GM21515 (cell line): ENCODE measurements at regions not wholly inside any gene's neighbourhood (a gene's known extent, or its start where the extent isn't known, plus 50 kb on each side); places are given as distances from the start of the nearest gene placed in this dataset.

Experiments used
- ATAC-seq: cut with Tn5 transposase; IDR thresholded peaks from one replicate; pipeline ENCODE4 v1.9.1; 2021; ENCODE audit not compliant: unreplicated experiment

DNA sequence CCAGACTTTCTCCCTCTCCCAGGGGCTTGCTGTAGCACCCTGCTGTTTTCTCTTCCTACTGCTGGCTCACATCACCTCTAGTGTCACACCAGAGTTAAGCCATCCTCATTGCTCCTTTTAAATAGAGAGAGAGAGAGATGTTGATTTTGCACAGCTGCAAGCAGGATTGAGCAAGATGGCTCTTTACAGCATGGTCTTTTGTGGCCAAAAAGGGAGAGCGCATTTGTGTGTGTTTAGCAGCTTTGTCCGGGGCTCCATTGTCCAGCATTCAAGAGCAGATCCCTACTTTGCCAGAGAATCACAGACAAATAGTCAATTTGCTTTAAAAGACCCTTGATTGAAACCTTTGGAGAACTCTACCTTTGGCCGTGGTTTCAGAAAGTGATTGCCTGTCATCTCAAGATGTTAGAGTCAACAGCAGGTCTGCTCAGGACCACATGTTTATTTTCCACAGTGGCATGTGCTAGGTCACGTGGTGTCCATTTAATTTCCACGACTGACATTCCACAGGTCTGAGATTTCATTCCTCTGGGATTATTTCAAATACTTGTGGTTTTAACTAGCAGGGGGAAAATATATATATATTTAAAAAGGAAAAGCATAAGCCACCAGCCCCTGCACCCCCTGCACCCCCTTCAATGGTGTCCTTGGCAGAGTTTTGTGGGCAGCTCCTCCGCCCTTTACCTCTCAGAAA lies 359.9 kb upstream of the SLC14A2 start:
- no peak for ATAC-seq

DNA sequence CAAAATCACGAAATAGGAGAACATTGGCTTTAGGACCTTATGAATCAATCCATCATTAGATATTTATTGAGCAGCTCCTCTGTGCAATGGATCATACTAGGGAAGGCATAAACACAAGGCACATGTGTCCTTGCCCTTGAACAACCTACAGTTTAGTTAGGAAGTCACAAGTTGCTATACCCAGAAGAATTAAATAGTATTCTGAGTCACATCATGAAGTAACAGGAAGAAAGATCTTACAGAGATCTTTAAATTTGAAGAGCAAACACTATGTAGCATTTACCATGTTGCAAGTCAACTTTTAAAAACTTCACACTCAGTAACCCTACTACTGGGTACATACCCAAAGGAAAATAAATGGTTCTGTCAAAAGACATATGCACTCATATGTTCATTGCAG lies 355.2 kb upstream of the SLC14A2 start:
- ATAC-seq: no peak

DNA sequence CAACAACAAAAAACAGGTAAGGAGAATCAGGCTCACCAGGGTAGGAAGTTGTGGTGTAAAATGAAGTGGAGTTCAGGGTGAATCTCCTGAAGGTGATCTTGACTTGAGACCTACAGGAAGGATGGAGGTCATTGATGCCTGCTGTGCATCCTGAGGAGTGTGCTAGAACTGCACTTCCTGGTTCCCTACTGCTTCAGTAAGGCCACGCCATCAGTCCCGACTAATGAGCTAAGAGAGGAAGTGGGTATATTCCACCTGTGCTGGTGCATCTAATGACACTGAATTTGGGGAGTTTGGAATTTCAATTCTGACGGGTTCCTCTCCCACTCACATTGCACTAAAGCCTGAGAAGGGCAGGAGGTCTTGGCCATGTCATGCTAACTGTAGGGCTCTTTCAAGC lies 349.3 kb upstream of the SLC14A2 start:
- ATAC-seq: no peak

DNA sequence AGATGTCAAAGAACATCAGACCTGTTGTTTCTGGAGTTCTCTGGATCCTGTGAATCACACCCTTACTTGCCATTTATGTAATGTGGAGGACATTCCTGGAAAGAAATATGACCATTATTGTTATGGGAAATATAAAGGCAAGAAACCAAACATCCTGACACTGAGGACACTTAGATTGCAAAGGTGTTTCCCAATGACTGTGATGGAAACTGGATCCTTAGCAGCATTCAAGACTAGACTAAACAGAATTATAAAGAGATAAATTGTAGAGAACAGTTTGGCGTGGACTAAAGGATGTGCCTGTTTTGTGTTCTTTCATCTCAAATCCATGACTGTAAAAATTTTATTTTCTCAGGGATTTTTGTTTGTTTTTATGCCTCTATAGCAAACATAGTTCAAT lies 347.7 kb upstream of the SLC14A2 start:
- ATAC-seq: no peak

DNA sequence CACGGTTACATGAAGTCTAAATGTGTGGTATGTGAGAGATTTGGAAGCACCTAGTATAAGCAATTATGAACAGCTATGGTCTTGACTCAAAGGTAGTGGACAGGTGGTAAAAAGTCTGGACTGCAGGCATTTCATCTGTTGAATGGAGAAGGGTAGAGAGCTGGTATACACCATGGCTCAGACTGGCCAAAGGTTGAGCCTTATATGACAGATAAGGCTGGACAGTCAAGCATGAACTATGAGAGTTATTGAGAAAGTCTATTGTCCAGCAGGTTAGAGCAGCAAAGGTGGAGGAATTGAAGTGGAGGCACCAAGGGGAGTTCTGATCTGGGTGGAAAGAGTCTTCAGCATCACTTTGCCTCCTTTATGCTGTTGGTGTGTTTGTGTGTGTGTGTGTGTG lies 346.7 kb upstream of the SLC14A2 start:
- no peak for ATAC-seq

DNA sequence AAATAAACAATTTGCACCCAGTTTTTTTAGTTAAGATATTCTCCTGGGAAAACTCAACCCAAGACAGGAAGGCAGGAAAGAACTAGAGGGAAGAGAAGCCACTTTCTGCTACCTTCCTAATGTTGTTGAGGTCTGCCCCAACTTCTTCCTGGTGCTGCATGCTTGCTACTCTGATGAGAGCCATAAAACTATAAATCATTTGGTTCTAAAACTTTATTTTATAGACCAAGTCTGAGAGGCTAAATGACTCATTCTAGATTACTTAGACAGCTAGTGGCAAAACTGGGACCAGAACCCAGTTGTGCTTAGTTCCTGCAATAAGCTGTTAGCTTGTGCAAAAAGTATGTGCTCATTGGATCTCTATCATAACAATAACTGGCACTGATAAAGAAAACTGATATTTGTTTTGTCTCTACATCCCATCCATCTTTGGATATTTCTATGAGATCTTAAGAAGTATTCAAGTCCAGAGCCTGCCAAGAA lies 344.9 kb upstream of the SLC14A2 start:
- no peak for ATAC-seq

DNA sequence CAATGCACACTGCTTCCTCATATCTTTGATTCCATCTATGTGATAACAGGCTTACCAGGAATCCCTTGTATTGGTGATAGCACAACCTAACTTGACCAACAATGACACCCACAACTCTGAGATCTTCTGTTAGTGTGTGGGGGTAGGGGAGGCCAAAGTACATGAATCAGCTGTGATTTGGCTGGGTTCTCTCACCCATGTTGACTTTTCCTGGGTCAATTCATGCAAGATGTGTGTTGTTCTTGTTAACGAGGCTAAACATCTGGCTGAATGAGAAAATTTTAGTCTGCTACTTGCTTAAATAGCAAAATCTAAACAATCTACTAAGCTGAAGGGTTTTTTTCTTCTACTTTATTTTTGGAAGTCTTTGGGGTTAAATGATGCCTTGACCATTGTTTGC lies 341.2 kb upstream of the SLC14A2 start:
- no peak for ATAC-seq

DNA sequence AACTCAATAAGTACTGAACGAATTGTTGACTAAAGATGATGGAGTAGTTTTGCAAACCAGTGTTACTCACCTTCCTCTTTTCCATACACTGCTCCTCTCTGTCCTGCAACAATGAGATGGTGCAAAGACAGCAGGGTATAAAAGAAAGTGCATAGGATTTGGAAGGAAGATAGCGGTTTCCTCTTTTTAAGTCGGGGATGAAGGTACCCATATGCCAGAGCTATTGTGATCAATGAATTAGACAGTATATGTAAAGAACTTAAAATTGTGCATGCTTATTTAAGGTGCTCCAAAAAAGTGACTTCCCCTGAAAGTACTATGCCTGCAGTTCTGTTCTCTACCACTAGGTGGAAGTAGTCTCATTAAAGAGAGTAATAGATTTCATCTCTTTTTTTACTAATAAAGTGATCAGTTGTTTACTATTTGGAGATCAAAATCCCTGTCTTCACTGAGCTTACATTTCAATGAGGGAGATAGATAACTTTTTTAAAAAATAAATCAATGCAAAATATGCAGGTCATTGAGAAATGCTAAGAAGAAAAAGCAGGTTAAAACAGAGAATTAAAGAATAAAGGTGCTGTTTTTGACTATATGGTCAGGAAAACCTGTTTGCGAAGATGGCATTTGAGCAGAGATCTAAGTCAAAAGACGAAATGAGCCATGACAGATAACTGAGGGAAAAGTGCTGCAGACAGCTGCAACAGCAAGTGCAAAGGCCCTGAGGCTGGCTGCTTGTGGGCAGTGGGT lies 339.7 kb upstream of the SLC14A2 start:
- no peak for ATAC-seq

DNA sequence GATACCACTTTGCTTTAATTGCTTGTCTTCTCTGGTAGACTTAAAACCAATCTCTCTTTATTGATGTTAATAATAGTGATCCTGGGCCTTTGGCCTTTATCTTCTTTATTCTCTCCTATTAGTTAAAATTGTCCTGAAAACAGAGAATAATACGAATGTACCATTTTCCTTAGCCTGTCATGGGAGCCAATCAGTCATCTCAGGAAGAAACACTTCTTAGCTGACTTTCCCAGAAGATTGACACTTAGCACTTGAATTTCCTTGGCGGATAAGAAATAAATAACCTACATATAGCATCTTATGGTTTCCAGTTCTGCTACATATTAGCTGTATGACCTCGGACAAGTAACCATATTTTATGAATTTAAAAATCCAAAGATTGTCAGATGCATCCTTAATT lies 338.4 kb upstream of the SLC14A2 start:
- ATAC-seq: no peak

DNA sequence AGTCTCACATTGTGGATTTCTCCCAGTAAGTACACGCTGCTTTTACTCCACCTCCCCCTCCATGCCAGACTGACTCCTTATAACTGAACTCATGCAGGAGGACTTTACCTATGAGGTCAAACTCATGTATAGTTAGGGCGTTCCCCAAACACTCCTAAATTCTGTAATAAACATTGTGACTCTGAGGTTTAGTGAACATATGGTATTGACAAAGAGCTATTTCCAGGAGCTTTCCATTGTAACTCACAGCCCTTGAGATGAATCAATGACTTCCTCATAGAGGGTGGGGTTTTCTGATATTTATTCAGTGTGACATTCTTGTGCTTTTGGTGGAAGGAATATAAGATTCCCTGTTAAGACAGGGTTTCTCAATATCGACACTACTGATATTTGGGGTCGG lies 337.4 kb upstream of the SLC14A2 start:
- no peak for ATAC-seq

DNA sequence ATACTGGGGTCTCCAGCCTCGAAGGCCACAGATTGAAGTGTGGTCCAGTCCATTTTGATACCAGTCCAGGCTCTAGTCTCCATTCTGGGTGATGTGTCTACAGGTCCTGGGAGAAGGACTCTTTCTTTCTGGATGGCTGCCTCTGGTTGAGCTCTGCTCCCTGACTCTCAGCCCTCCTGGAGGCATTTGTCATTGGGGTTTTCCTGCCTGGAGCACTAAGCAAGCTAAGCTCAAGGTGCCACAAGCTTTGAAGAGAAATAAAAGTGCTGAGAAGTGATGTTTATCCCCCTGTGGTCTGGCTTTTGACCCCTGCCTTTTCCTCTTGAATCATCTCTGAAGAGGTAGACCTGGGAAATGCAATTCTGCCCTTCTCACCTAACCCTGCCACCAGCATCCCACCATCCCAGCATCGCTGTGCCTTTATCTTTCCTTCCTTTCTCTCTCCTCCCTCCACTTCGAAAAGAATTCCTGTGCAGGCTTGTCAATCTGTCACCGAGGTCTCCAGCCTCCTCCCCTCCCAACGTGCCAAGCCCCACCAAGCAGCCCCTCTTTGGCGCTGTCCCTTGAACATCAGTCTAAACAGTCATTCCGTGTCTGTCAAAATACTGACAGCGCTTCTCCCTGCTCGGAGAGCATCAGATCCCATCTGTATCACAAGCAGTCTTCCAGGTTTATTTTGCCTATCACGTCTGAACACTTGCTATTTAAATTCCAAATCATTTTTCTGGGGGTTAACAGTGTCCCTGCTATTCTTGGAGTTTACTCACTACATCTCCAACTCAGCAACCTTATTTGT lies 334.6 kb upstream of the SLC14A2 start:
- ATAC-seq: no peak

DNA sequence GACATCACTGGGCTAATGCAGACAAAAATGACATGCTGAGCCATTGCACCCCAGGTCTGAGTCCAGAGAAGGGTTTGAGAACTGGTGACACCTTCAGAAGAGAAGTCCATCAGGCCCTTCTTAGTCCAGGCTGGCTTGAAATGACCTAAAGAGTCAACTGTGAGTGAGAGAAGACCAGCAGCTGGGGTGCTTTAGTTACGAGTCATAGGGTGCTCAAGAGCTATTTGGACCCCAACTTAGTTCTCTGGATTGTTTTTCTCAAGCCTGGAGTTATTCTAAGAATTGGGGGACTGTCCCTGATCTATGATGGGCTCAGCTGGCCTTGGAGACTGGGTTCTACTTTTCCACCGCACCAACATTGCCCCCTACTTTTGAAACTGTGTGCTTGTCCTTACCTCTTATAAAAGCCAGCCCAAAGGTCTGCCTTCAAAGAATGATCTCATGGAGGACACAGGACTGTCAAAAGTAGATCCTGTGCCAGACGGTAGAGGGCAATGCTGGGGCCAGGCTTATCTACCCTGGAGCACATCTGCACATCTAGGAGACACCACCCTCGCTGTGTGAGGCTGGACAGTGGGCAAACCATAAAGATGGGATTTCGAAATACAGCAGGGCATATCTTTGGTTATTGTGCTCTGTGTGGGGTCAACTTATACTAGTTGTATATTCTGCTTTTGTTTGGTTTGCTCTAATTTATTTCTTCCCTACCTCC lies 333.0 kb upstream of the SLC14A2 start:
- ATAC-seq: no peak

DNA sequence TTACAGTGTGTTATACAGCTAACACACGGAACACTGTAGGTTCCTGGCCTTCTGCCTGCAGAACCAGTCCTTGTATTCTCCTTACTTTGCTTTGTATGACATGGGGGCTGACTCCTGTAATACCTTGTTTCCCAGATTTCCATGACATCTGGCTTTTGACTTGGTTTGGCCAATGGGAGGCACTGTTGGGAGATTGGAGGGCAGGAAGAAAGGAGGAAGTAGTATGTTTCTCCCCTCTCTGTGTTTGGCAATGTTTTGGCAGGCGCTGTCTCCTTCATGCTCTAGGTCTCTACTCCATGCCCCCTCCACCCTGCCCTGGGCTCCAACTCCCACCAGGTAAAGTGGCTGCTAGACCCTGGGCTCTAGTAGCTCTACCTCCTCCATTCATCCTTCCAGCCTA lies 331.1 kb upstream of the SLC14A2 start:
- ATAC-seq: no peak

DNA sequence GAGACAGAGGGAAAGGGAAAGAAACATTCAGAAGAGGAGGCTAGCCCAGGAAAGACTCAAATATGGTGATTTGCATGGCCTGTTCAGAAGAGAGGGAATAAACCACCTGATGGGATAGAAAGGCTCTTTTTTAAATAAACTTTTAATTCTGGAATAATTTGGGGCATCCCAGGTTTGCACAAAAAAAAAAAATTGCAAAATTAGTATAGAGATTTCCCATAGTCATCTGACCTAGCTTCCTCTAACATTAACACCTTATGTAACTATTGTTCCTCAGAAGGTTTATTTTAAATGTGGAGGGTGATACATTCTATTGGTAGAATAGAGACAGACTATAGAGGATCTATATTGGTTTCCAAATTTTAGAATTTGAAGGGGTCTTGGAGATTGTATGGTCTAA lies 330.4 kb upstream of the SLC14A2 start:
- ATAC-seq: no peak

DNA sequence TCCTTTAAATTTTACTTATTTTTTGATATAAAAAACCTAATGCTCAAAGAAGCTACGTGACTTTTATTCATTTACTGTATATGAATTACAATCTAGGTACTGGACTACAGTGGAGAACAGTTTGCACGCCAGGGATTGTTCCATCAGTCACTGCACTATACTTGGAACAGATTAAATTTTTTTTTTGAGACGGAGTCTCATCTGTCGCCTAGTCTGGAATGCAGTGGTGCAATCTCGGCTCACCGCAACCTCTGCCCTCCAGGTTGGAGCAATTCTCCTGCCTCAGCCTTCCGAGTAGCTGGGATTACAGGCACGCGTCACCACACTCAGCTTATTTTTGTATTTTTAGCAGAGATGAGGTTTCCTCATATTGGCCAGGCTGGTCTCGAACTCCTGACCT lies 330.0 kb upstream of the SLC14A2 start:
- ATAC-seq: no peak

DNA sequence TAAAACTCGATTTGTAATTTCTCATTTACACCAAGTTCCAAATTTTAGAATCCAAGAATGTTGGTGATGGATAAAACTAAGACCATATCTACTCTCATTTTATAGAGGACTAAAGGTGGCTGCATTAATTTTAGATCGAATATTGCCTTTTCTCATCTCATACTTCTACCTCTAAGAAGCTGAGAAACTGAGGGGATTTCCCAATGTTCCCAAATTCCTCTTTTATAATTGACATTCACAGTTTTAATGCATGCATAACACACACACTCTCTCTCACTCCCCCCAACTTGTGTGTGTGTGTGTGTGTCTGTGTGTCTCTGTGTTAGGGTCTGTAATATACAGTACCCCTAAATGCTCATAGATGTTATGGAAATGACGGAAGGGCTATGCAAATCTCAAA lies 328.8 kb upstream of the SLC14A2 start:
- no peak for ATAC-seq

DNA sequence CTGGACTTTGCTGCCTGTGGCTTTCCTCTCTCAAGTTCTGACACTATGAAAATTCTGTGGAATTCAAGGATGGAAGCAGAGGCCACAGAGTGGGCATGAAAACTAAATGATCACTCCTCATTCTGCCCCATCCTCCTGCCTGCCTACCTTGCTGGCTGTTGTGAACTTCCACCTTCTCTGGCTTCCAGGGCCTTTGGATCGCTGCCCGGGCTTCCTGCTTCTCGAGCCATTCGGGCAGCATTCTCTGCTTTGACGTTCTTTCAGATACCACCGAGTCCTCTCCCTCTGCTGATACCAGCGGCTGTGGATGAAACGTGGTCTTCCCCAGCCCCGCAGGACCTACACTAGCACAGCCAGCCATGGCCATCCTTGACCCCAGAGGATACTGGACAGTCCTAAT lies 327.7 kb upstream of the SLC14A2 start:
- ATAC-seq: no peak

DNA sequence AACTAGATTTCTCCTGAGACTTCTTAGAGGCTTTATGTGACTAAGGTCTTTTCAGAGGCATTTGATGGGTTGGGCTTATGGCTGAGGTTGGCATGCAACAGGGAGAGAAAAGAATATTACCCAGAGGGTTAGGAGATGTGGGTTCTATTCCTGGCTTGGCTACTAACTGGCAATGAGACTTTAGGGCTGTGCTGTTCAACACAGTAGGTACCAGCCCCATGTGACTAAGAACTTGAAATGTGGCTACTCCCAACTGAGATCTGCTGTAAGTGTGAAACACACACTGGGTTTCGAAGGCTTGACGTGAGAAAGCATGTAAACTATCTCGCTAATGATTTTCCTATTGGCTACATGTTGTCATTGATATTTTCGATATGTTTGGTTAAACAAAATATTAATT lies 324.9 kb upstream of the SLC14A2 start:
- no peak for ATAC-seq

DNA sequence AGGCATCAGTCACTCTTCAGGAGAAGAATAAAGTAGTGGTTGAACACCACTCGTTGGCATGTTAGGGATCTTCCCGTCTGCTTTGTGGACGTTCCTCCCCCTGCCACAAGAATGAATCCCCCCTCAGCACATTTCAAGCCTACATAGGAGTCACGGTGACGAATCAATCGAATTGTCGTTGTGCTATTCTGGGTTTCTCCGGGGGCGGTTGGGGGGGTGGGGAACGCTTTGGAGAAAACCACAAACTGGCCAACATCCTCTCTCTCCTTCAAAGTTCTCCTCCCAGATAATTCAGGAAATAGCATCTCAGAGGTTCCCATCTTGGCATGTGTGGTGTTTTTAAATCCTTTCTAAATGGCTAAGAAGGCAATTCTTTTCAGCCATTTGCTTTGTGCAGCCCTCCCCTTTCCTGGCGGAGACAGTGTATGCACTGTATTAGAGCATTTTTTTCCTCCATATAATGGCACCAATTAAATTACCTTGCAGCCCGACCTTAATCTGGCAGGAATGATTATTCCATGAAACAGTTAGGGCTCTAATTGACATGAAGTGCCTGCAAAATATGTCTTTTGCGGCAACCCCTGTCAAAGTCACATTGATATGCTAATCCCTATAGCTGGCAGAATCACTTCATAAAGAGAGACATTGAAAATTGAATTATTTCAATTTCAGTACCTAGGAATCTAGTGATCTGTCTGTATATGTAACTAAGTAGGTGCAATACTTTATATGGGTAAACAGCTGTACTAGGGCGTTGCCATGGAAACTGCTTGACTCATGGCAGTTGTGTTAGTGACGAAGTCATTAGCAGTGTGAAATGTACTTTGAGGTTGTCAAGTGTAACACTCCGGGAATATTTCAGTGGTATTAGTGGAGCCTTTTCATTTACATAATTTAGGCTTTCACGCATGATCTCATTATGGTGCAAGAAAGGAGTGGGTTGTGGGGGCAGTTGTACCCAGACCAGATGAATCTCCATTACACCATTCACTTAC lies 323.4 kb upstream of the SLC14A2 start:
- no peak for ATAC-seq

DNA sequence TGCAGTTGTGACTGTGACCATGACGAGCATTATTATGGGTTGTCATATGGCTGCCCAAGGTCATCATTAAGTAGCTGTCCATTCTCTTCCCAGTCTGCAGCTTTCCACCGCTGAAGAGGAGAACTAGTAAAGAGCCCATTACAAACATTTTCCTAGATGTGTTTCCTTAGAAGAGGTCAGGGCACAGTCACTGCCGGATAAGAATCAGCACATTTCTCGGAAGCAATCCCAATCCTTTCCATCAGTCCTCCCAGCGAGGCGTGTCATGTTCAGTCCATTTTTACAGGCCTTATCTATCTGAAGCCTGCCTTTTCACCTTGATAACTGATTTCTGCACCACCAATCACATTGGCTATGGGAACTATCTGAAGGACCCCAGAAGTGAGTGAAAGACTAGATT lies 319.9 kb upstream of the SLC14A2 start:
- no peak for ATAC-seq
